ENCODE measurements at regions not wholly inside any gene's neighbourhood (a gene's known extent, or its start where the extent isn't known, plus 50 kb on each side); places are given as distances from the start of the nearest gene placed in this dataset.

DNA sequence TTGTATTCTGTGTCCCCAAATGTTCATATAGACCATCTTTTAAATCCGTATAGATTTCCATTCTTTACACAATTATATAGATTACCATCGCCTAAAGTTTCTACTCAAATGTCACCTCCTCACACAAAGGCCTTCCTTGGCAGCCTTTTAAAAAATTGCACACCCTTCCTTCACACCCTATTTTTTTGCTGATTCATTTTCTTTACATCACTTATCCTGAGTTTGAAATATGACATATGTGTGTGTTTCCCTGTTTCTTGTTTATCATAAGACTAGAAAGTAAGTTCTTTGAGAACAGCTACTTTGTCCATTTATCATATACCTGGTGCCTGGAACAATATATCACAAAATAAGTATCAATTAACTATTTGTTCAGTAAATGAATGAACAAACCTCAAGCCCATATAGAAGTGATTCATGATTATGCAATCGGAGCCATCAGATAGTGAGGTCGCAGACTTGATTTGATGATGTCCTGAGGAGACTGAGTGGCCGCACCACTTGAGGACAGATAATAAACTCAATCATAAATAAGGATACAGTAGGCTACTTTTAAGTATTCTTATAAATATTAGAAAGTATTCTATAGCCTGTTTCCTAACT, 327.4 kb upstream of the ZC3H12C start:
- H3K4me3 Mint-ChIP-seq = no peak overlapping the region
- H3K4me1 Mint-ChIP-seq = no peaks in the 10 kb centered on the region
- no peak for ATAC-seq (replicated peaks)
- no peaks in the 10 kb centered on the region for H3K36me3 Mint-ChIP-seq (ENCODE audit: low read depth)
- H3K27ac Mint-ChIP-seq = no peak overlapping the region
- H3K27me3 Mint-ChIP-seq = no peaks in the 10 kb centered on the region
- H3K9me3 Mint-ChIP-seq = peaks cover 4% of the 10 kb centered on the region

GRCh38 chr11:109769858-109770257, 323.3 kb upstream of the ZC3H12C start:
- Mint-ChIP-seq H3K9me3 (peaks cover 4% of the 10 kb centered on the region), H3K27me3 (no peaks in the 10 kb centered on the region), H3K4me3 (no peak overlapping the region), H3K4me1 (no peaks in the 10 kb centered on the region), H3K27ac (no peak overlapping the region), H3K36me3 (ENCODE audit: low read depth) (no peaks in the 10 kb centered on the region)
- no peak for ATAC-seq (replicated peaks)

DNA sequence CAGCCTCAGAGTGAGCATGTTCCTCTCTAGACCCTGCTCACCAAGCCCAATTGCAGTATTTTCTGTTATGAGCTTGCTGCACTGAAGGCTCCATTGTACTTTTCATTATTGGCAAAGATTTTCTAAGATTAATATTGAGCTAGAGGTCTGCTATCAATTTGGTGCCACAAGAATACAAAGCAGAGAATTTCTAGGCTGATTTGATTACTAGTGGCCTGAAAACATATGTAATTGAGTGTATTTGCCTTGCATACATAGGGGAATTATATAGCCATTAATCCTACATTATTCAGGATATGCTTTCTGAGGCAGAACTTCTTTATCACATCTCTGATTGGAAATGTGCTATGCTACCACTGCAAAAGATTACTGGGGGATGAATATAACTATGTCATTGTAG, 322.9 kb upstream of the ZC3H12C start:
- Mint-ChIP-seq H3K4me3 (no peak overlapping the region), H3K27me3 (no peaks in the 10 kb centered on the region), H3K9me3 (peaks cover 4% of the 10 kb centered on the region), H3K36me3 (ENCODE audit: low read depth) (no peaks in the 10 kb centered on the region), H3K4me1 (no peaks in the 10 kb centered on the region), H3K27ac (no peak overlapping the region)
- no peak for ATAC-seq (replicated peaks)

GRCh38 chr11:109772892-109773291, 320.3 kb upstream of the ZC3H12C start:
- Mint-ChIP-seq H3K27ac (no peak overlapping the region), H3K27me3 (no peaks in the 10 kb centered on the region), H3K36me3 (ENCODE audit: low read depth) (no peaks in the 10 kb centered on the region), H3K4me3 (no peak overlapping the region), H3K9me3 (no peaks in the 10 kb centered on the region), H3K4me1 (no peaks in the 10 kb centered on the region)
- no peak for ATAC-seq (replicated peaks)

GRCh38 chr11:109775686-109776085, 317.5 kb upstream of the ZC3H12C start:
- no peak for ATAC-seq (replicated peaks)

GRCh38 chr11:109783014-109783413, 310.2 kb upstream of the ZC3H12C start:
- Mint-ChIP-seq H3K27ac (no peak overlapping the region), H3K4me1 (no peaks in the 10 kb centered on the region), H3K9me3 (no peaks in the 10 kb centered on the region), H3K4me3 (no peak overlapping the region), H3K27me3 (no peaks in the 10 kb centered on the region), H3K36me3 (ENCODE audit: low read depth) (no peaks in the 10 kb centered on the region)
- ATAC-seq (replicated peaks) = no peak

More at GRCh38 chr11:109775686-109776085, 317.5 kb upstream of the ZC3H12C start:
- Mint-ChIP-seq H3K27ac (no peak overlapping the region), H3K4me1 (no peaks in the 10 kb centered on the region), H3K4me3 (no peak overlapping the region), H3K9me3 (no peaks in the 10 kb centered on the region), H3K27me3 (no peaks in the 10 kb centered on the region), H3K36me3 (ENCODE audit: low read depth) (no peaks in the 10 kb centered on the region)

GRCh38 chr11:109783840-109784239, 309.4 kb upstream of the ZC3H12C start:
- Mint-ChIP-seq H3K9me3 (no peaks in the 10 kb centered on the region), H3K4me1 (no peaks in the 10 kb centered on the region), H3K36me3 (ENCODE audit: low read depth) (no peaks in the 10 kb centered on the region), H3K4me3 (no peak overlapping the region), H3K27me3 (no peaks in the 10 kb centered on the region), H3K27ac (no peak overlapping the region)
- no peak for ATAC-seq (replicated peaks)

GRCh38 chr11:109784536-109784935, 308.7 kb upstream of the ZC3H12C start:
- no peaks in the 10 kb centered on the region for H3K36me3 Mint-ChIP-seq (ENCODE audit: low read depth)
- no peaks in the 10 kb centered on the region for H3K9me3 Mint-ChIP-seq
- no peak overlapping the region for H3K27ac Mint-ChIP-seq
- H3K4me3 Mint-ChIP-seq = no peak overlapping the region
- H3K4me1 Mint-ChIP-seq = no peaks in the 10 kb centered on the region
- H3K27me3 Mint-ChIP-seq = no peaks in the 10 kb centered on the region
- ATAC-seq (replicated peaks) = no peak

DNA sequence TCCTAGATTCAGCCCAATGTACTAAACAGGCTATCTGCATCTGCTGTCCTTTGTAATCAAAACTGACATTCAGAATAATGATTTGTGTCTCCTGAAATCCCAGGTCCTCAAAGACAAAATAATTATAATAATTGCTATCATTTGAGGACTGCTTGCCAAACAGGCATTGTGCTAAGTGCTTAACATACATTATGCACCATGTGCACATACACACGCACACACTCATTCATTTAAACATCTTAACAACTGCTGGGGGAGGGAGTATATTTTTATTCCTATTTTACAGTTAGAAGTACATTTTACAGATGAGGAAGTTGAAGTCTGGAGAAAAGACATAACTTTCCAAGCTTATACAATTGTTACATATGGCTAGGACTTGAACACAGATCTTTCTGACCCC, 308.0 kb upstream of the ZC3H12C start:
- Mint-ChIP-seq H3K36me3 (ENCODE audit: low read depth) (no peaks in the 10 kb centered on the region), H3K9me3 (no peaks in the 10 kb centered on the region), H3K27ac (no peak overlapping the region), H3K4me1 (no peaks in the 10 kb centered on the region), H3K4me3 (no peak overlapping the region), H3K27me3 (no peaks in the 10 kb centered on the region)
- no peak for ATAC-seq (replicated peaks)

- Mint-ChIP-seq H3K4me3 (no peak overlapping the region), H3K27me3 (no peaks in the 10 kb centered on the region), H3K4me1 (no peaks in the 10 kb centered on the region)
Observed at GRCh38 chr11:109785714-109786113, 307.5 kb upstream of the ZC3H12C start.

GRCh38 chr11:109788948-109789490, 304.2 kb upstream of the ZC3H12C start:
- ATAC-seq (replicated peaks) = no peak
- Mint-ChIP-seq H3K4me1 (no peaks in the 10 kb centered on the region), H3K4me3 (no peak overlapping the region), H3K36me3 (ENCODE audit: low read depth) (no peaks in the 10 kb centered on the region), H3K27ac (no peak overlapping the region), H3K9me3 (no peaks in the 10 kb centered on the region), H3K27me3 (no peaks in the 10 kb centered on the region)

More at GRCh38 chr11:109785714-109786113, 307.5 kb upstream of the ZC3H12C start:
- Mint-ChIP-seq H3K27ac (no peak overlapping the region), H3K9me3 (no peaks in the 10 kb centered on the region), H3K36me3 (ENCODE audit: low read depth) (no peaks in the 10 kb centered on the region)
- no peak for ATAC-seq (replicated peaks)

DNA sequence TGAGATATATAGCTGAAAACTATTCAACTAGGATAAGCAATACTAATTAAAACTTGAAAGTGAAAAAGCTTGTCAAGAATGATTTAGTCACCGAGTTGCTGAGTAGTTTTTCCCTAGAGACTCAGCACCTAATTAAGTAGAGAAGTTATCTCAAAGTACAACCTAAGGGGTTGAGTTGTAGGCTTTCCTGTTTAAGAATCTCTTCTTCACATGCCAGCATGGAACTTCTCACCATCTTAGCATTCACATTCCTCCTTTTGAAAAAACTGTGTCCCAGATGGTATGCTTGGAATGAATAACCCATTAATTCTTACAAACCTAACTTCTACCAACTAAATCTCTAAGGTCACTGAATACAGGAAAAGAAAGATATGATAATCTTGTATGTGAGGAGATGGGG, 303.3 kb upstream of the ZC3H12C start:
- no peak overlapping the region for H3K27ac Mint-ChIP-seq
- H3K27me3 Mint-ChIP-seq = no peaks in the 10 kb centered on the region
- no peak overlapping the region for H3K4me3 Mint-ChIP-seq
- no peak for ATAC-seq (replicated peaks)
- H3K36me3 Mint-ChIP-seq (ENCODE audit: low read depth) = no peaks in the 10 kb centered on the region
- H3K4me1 Mint-ChIP-seq = no peaks in the 10 kb centered on the region
- H3K9me3 Mint-ChIP-seq = no peaks in the 10 kb centered on the region

GRCh38 chr11:109791337-109791736, 301.9 kb upstream of the ZC3H12C start:
- no peak for ATAC-seq (replicated peaks)
- no peak overlapping the region for H3K4me3 Mint-ChIP-seq
- no peak overlapping the region for H3K27ac Mint-ChIP-seq
- no peaks in the 10 kb centered on the region for H3K27me3 Mint-ChIP-seq
- no peaks in the 10 kb centered on the region for H3K9me3 Mint-ChIP-seq
- H3K4me1 Mint-ChIP-seq = no peaks in the 10 kb centered on the region
- H3K36me3 Mint-ChIP-seq (ENCODE audit: low read depth) = no peaks in the 10 kb centered on the region

GRCh38 chr11:109794501-109794900, 298.7 kb upstream of the ZC3H12C start:
- Mint-ChIP-seq H3K9me3 (no peaks in the 10 kb centered on the region), H3K4me3 (no peak overlapping the region), H3K4me1 (no peaks in the 10 kb centered on the region), H3K36me3 (ENCODE audit: low read depth) (no peaks in the 10 kb centered on the region), H3K27ac (no peak overlapping the region), H3K27me3 (no peaks in the 10 kb centered on the region)
- no peak for ATAC-seq (replicated peaks)

- Mint-ChIP-seq H3K36me3 (ENCODE audit: low read depth) (no peaks in the 10 kb centered on the region), H3K27ac (no peak overlapping the region), H3K4me1 (no peaks in the 10 kb centered on the region), H3K27me3 (no peaks in the 10 kb centered on the region), H3K9me3 (no peaks in the 10 kb centered on the region), H3K4me3 (no peak overlapping the region)
- ATAC-seq (replicated peaks) = no peak
Observed at GRCh38 chr11:109795234-109795633, 298.0 kb upstream of the ZC3H12C start.

DNA sequence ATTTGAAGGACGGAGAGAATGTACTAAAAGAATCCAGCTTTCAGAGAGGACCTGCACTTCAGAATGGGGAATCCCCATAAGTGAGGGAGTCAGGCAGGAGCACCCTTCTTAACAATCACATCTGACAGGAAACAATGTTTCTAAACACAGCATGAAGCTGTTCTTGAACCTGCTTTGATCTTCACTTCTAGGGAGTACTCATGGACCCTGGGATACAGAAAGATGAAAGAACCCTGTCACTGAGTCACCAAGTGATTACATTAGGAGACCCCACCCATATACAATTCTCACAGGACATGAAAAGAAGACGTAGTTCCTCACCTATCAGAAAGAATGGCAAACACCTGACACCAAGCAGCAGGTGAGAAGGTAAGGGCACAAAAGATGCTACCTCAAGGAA, 296.9 kb upstream of the ZC3H12C start:
- no peaks in the 10 kb centered on the region for H3K36me3 Mint-ChIP-seq (ENCODE audit: low read depth)

More for the DNA sequence above, 296.9 kb upstream of the ZC3H12C start:
- no peaks in the 10 kb centered on the region for H3K9me3 Mint-ChIP-seq
- no peaks in the 10 kb centered on the region for H3K4me1 Mint-ChIP-seq
- no peaks in the 10 kb centered on the region for H3K27me3 Mint-ChIP-seq
- no peak overlapping the region for H3K4me3 Mint-ChIP-seq
- no peak for ATAC-seq (replicated peaks)
- no peak overlapping the region for H3K27ac Mint-ChIP-seq
